Iris pigment epithelial cell (primary cell): ENCODE measurements at regions not wholly inside any gene's neighbourhood (a gene's known extent, or its start where the extent isn't known, plus 50 kb on each side); places are given as distances from the start of the nearest gene placed in this dataset.
"Not testable (repeated sequence)": the region's sequence is repeated elsewhere in the genome, so short reads cannot be mapped to it uniquely, and the experiment has no call there.

Experiments used
- DNase-seq: peaks from one replicate; pipeline ENCODE4 v3.0.0-alpha.2; 2011; ENCODE audit warnings: low read depth

GRCh38 chr18:29373000-29373399, 1196.1 kb upstream of the CDH2 start:
- DNase-seq: no peak

- no peak for DNase-seq
These were observed 1184.9 kb upstream of the CDH2 start for GRCh38 chr18:29361843-29362242.

DNA sequence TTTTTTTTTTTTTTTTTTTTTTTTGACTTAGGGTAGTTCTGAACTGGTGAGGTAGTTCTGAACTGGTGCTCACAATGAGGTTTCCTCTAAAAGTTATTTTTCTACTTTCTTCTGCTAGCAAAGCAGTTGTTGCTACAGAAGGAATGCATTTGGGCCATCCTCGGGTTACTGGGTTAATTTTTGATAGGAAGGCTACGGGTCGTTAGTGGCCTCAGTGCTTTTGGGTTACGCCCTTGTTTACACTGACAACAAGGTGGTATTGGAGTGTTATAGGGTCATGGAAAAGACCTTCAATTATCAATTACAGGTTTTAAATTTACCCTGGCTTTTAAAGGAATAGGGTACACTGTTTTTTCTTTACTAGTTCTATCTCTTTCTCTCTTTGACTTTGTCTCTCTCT, 1183.7 kb upstream of the CDH2 start:
- not testable (repeated sequence) for DNase-seq

DNA sequence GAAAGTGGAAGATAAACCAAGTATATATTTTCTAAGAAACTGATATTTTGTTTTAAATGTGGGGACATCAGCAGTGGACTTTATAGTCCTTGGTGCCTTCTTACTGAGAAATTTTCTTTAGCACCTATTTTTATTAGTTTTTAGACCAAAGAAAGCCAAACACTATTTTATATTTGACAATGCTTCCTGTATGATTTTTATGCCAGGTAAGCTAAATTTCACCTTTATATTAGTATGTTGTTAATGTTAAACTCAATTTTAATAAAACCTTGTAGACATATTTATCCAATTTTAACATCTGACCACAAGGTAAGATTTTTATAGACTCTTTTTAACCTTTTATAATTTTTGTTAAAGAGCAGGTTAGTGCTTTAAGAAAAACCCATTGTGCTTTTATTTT, 1182.3 kb upstream of the CDH2 start:
- DNase-seq: not testable (repeated sequence)

DNA sequence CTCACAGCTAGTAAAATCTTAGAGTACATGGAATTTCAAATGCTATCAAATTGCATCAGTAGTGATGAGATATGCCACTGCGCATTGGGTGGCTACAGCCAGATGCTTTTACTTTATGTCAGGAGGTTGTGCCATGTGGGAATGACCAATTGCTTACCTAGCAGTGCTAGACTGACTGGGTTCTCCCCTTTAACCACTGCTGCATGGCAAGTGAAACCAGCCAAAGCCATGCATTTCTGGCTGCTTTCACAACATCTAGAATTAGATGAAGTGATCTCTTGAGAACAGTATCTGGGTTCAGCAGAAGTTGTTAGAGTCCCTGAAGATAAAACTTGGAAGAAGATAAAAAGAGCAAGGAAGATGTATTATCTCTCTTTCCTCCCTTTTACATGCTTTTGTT, 1174.2 kb upstream of the CDH2 start:
- no peak for DNase-seq

GRCh38 chr18:29328932-29329331, 1152.0 kb upstream of the CDH2 start:
- DNase-seq: no peak

GRCh38 chr18:29326214-29326613, 1149.3 kb upstream of the CDH2 start:
- DNase-seq: no peak

DNA sequence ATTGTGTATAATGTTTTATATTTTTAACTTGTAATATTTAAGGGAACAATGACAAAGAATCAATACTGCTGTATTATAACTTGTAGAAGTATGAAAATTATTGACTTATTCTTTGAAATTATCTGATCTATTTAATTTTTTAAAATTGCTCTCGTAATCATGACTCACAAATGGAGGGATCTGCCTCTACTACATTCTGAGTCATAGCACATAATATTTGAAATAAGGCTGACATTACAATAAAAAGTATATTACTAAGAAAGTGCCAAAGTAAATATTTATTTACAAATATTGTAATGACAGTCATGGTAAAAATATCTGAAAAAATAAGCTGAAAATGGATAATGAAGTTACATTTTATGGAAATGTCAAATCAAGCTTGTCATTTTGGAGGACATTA, 1144.6 kb upstream of the CDH2 start:
- peak; percentile 6 for DNase-seq

DNA sequence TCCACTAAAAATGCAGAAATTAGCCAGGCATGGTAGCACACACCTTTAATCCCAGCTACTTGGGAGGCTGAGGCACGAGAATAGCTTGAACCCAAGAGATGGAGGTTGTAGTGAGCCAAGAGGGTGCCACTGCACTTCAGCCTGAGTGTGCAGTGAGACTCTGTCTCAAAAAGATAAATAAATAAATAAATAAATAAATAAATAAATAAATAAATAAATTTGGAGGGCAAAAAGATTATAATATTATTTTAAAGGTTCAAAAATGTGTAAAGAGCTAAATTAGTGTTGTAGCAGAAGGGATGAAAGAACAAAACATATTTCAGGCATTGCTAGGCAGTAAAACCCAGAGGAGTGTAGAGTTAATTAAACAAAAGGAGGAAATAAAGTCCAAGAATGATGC, 1136.4 kb upstream of the CDH2 start:
- DNase-seq: no peak

- DNase-seq: no peak
These were observed 1134.7 kb upstream of the CDH2 start for GRCh38 chr18:29311580-29311979.

DNA sequence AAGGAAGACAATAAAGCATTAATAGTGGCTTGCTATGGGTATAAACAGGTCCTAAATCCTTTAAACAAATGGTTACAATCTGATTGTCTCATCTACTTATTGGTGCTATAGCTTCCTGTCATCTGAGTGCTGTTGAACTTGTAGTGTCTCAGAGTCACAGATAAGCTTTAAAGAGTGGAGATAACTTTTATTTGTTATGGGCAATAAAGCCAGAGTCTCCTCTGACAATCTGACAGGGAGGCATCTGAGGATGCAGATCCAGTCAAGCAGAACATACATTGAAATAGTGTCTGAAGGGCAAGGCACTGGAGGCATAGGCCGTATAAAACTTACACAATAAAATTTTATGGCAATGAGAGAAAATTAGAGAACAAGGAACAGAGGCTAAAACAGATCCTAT, 1132.4 kb upstream of the CDH2 start:
- DNase-seq: no peak

GRCh38 chr18:29307982-29308381, 1131.1 kb upstream of the CDH2 start:
- no peak for DNase-seq

- DNase-seq: peak; percentile 2
These were observed 1130.3 kb upstream of the CDH2 start for GRCh38 chr18:29307231-29307630.

- DNase-seq: peak; percentile 1
These were observed 1128.6 kb upstream of the CDH2 start for GRCh38 chr18:29305516-29305915.

- DNase-seq: no peak
These were observed 1124.1 kb upstream of the CDH2 start for GRCh38 chr18:29301048-29301447.

GRCh38 chr18:29285471-29285870, 1108.5 kb upstream of the CDH2 start:
- DNase-seq: no peak

GRCh38 chr18:29271501-29271900, 1094.6 kb upstream of the CDH2 start:
- DNase-seq: peak; percentile 50

DNA sequence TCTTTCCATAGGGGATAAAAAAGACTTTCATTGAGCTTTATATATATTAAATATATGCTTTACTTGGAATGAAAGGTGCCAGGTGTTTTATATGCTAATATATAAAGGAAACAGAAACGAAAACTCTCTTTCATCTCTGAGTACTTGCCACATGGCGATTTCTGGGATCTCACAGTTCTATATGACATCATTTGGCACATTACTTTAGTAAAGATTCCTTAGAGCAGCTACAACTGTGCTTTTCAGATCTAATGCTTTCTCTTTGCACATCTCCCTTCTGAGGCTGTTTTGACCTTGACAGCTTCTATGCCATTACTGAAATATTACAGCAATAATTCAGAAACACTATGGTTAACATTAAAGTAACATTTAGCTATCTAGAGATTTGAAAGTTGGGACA, 1082.9 kb upstream of the CDH2 start:
- DNase-seq: no peak

DNA sequence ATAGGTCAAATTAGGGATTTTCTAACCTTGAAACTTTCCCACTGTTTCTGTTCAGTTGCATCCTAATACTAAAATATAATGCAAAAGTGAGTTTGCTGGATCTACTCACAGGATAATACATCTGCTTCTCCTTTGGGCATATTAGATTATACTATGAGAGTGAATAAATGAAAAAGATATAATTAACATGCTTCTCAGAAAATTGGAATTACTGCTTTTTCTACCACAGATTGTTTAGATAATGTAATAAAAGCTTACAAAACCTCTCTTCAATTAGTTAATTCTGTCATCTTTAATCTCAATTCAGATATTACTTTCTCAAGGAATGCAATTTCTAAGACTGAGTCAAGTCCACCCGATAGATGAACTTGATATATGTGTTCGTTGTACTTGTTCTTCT, 1077.2 kb upstream of the CDH2 start:
- DNase-seq: no peak

- no peak for DNase-seq
These were observed 1074.8 kb upstream of the CDH2 start for GRCh38 chr18:29251681-29252080.

DNA sequence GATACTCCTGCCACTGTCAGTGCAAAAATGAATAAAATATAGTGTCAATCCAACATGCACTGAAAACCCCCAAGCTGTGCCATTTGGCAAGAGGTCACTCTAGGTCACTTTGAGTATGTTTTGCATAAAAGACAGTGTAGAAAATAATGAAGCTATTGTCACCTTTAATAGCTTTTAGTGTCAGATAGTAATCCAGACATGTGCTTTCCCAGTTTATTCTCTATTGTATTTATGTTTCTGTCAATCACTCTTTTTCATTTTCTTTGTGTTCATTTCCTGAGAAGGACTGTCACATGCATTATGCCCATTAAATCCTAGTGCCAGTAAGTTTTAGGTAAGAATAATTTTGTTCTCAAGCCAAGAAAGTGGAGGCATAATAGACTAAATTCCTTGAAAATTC, 1073.9 kb upstream of the CDH2 start:
- no peak for DNase-seq

DNA sequence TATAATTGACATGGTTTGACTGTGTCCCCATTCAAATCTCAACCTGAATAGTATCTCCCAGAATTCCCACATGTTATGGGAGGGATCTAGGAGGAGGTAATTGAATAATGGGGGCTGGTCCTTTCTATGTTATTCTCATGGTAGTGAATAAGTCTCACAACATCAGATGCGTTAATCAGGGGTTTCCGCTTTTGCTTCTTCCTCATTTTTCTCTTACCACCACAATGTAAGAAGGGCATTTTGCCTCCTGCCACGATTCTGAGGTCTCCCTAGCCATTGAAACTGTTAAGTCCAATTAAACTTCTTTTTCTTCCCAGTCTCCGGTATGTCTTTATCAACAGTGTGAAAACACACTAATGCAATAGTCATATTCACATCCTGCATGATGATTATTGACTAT, 1073.3 kb upstream of the CDH2 start:
- DNase-seq: no peak

- DNase-seq: no peak
These were observed 1071.9 kb upstream of the CDH2 start for GRCh38 chr18:29248805-29249204.

DNA sequence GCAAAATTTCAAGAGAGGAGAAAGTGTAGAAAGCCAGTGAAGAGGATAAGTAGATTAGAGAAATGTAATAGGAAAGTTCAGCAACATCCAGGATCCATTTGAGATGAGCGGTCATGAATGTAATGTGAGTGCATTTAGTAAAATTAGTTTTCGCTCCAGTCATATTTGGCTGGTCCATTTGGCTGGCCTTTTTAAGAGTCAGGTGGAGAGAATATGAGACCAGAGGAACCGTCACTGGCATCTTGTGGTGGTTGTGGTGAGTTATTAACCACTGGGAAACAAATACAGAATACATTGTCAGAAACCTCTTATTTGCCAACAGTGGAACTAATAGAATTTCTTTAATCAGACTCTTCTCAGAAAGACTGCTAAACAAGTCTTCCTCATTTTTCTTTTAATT, 1064.3 kb upstream of the CDH2 start:
- no peak for DNase-seq

DNA sequence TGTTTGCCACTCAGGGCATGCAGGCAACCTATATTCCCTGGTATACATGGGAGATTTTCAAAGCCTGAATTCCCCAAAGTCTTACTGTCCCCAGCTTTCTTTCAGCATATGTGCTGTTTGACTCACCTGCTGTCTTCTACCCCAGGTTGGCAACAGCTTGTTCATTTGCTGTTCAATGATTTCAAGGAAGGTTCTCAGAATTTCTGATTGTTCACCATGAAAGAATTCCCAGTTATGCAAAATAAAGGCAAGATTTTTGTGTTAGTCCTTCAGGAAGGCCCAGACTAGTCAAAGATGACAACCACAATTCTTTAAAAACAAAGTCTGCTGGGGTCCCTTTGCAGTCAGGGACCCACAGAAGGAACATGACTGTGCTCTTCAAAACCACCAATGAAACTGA, 1057.8 kb upstream of the CDH2 start:
- no peak for DNase-seq
